ENCODE measurements at regions not wholly inside any gene's neighbourhood (a gene's known extent, or its start where the extent isn't known, plus 50 kb on each side); places are given as distances from the start of the nearest gene placed in this dataset.
"Not testable (repeated sequence)": the region's sequence is repeated elsewhere in the genome, so short reads cannot be mapped to it uniquely, and the experiment has no call there.

- DNase-seq (ENCODE audit: low read depth in 3 of 3, low spot score in 2 of 3) = no peak
These were observed 83.2 kb upstream of the ANKH start for GRCh38 chr5:14954616-14955343.

- no peak for DNase-seq (ENCODE audit: low read depth in 3 of 3, low spot score in 2 of 3)
These were observed 82.6 kb upstream of the ANKH start for GRCh38 chr5:14954216-14954615.

DNA sequence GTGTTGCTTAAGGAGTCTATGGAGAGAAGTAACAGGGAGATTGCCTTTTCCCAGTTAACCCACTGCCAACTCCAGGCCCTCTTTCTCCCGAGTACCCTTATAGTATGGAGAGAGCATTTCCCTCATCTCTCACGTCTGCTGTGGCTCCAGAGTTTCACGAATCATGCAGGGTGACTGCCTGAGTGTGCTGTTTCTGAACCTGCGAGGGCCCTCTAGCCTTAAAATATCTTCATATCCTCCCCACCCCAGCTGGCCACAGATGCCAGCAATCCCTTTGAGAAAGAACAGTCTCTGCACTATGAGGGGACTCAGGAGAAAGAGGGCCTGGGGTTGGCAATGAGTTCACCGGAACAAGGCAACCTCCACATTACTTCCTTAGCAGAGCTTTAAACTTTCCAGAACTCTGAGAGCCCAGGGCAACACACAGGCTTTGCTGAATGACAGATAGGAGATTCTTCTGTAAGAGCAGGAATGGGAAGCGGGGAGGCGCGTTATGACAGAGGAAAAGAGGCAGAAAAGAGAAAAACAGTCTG is 81.6 kb upstream of the ANKH start:
- DNase-seq (ENCODE audit: low read depth in 3 of 3, low spot score in 2 of 3) = no peak

DNA sequence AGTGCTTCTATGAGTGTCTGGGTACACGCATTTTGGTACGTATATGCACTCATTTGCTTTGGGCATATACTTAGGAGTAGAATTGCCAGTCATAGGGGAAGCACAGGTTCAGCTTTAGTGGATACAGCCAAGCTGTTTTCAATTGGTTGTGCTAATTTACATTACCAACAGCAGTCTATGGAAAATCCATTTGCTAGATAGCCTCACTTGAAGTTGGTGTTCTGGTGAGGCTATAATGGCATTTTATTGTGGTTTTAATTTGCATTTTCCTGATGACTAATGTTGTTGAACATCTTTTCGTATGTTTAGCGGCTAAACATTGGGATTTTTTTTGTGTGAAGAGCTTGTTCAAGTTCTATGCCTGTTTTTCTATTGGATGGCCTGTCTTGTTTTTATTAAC is 76.8 kb upstream of the ANKH start:
- DNase-seq (ENCODE audit: low read depth in 3 of 3, low spot score in 2 of 3) = no peak

DNA sequence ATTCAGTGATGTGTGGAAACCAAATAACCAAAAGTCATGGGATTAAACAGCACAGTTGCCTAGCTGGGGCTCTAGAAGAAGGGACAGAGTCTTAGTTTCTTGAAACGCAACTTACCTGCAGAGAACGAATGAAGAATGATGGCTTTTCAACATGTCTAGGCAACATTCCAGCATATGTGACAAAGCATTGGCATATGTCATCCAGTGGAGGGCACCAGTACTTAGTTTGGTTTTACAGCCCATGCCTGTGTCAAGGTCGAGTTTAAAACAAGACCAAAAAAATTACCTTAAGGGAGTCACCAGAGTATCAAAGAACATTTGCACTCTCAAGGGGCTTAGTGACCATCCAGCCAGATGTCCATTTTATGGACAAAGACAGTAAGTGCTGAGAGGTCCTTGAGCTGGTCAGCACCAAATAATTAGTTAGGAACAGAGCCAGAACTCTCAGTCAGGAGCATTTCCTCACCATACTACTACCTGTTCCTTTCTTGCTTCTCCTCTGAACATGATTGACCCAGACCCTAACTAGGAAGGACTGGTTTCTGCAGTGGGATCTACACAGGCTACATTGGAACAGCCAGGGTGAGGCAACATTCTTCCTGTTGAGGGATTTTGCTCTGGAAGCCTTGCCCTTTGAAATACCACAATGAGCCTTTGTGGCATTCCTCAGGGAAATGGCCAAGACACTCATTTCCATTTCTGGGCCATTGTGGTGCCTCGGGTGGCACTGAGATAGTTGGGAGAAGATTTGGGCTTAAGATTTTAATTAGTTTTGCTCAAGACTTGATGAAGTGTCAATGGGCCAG is 75.4 kb upstream of the ANKH start:
- no peak for DNase-seq (ENCODE audit: low read depth in 3 of 3, low spot score in 2 of 3)

GRCh38 chr5:14945450-14945849 is 73.9 kb upstream of the ANKH start:
- DNase-seq (ENCODE audit: low read depth in 3 of 3, low spot score in 2 of 3) = no peak

DNA sequence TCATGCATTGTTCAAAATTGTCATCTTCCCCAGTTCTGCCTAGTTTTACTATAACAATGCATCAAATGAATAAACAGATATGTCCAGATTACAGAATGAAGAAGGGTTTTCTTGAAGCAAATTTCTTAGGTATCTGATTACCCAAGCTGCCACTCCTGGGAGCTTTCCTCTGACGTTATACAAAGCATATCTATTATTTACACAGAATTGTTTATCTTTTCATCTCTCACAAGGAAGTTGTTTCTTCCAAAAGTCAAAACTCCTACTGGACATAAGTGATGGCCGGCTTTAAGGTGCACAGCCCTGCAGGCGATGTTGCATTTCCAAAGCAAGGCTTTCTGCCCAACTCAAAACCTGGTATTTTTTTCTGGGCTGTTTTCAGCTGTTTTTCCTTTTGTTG is 73.4 kb upstream of the ANKH start:
- no peak for DNase-seq (ENCODE audit: low read depth in 3 of 3, low spot score in 2 of 3)

- no peak for DNase-seq (ENCODE audit: low read depth in 3 of 3, low spot score in 2 of 3)
These were observed 72.8 kb upstream of the ANKH start for GRCh38 chr5:14944350-14944739.

- no peak for DNase-seq (ENCODE audit: low read depth in 3 of 3, low spot score in 2 of 3)
These were observed 70.6 kb upstream of the ANKH start for GRCh38 chr5:14942212-14942611.

- DNase-seq (ENCODE audit: low read depth in 3 of 3, low spot score in 2 of 3) = no peak
These were observed 65.7 kb upstream of the ANKH start for GRCh38 chr5:14937254-14937653.

DNA sequence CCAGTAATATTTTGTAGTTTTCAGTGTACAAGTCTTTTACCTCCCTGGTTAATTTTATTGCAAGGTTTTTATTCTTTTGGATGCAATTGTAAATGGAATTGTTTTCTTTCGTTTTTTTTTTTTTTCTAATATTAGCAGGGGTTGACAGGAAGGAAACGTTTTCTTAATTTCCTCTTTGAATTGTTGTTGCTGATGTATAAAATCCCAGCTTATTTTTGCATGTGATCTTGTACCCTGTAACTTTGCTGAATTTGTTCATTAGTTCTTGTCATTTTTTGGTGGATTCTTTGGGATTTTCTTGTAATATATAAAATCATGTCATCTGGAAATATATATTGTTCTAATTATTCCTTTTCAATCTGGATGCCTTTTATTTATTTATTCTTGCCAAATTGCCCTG is 65.0 kb upstream of the ANKH start:
- no peak for DNase-seq (ENCODE audit: low read depth in 3 of 3, low spot score in 2 of 3)

DNA sequence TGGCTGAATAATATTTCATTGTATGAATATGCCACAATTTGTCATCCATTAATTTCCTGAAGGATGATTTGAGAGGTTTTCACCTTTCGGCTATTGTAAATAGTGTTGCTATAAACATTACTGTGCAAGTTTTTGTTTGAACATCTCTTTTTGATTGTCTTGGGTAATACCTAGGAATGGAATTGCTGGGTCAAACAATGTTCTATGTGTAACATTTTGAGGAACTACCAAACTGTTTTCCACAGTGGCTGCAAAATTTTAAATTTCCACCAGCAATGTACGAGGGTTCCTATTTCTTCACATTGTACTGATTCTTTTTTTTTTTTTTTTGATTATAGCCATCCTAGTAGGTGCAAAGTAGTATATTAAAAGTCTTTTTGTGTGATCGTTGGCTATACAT is 63.8 kb upstream of the ANKH start:
- DNase-seq (ENCODE audit: low read depth in 3 of 3, low spot score in 2 of 3) = no peak

DNA sequence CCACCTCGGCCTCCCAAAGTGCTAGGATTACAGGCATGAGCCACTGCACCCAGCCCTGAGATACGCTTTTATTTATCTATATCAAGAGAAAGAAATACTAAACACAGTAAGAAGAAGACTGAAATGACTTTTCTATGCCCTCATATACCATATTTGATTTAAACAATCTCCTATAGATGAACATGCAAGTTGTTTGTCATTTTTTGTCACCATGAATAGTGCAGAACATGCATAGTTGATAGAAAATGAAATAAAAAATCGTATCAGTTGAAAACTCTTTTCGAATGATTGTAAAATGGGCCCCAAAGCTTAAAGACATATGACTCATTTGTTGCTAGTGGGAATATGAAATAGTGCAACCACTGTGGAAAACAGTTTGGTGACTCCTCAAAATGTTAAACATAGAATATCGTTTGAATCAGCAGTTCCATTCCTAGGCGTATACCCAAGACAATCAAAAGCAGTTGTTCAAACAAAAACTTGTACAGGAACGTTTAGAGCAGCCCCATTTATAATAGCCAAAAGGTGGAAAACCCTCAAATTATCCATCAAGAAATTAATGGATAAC is 61.4 kb upstream of the ANKH start:
- DNase-seq (ENCODE audit: low read depth in 3 of 3, low spot score in 2 of 3) = no peak

DNA sequence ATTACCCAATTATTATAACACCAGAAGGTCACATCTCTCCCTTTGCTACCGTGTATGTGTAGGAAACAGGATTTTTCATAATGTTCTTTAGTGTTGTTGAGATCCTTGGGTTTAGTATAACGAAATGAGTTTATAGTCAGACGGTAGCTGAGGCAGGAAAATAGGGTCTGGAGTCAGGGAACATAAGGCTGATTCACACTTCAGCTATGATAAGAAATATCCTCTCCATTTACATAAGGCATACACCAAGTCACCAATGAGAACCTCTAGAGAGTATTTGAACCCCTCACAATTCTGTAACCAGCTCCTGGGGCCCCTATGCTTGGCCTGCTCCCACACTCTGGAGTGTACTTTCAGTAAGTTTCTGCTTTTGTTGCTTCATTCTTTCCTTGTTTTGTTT is 58.9 kb upstream of the ANKH start:
- no peak for DNase-seq (ENCODE audit: low read depth in 3 of 3, low spot score in 2 of 3)

DNA sequence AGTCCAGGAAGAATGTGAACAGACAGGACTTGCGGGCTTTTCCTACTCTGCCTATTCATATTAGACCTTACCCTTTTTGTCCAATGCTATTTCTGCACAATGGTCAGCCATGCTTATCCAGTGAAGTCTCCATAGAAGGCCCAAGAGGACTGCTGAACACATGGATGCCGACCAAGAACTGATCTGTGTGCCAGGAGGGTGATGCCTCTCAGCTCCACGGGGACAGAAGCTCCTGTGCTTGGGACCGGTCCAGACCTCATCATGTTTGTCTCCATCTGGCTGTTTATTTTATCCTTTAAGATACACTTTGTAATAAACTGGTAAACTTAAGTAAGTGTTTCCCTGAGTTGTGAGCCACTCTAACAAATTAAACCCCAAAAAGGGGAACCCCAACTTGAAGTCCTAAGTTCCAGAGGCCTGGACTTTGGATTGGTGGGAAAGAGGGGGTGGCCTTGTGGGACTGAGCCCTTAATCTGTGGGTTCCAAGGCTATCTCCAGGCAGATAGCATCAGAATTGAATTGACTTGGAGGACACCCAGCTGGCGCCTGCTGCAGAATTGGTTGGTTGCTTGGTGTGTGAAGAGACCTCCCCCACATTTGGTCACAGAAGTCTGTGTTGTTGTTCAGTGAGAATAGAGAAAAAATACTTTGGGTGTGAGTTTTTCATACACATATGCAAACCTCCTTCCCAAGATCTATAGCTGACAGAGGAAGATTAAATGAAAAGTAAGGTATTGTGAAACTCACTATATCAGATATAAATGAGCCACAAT is 57.9 kb upstream of the ANKH start:
- DNase-seq (ENCODE audit: low read depth in 3 of 3, low spot score in 2 of 3) = no peak

DNA sequence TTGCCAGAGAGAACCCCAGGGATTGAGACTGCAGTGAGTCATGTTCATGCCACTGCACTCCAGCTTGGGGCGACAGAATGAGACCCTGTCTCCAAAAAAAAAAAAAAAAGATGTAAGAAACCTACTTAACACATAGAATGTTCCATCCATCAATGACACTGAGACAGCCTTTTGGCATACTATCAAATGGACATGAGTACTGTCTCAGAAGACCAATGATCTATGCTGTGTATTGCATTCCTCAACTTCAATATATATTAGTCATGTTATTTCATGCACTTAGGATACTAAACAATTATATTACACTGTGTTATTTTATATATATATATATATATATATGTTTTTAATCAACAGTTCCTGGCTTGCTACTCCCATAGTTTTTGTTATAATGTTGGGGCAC is 57.1 kb upstream of the ANKH start:
- no peak for DNase-seq (ENCODE audit: low read depth in 3 of 3, low spot score in 2 of 3)

DNA sequence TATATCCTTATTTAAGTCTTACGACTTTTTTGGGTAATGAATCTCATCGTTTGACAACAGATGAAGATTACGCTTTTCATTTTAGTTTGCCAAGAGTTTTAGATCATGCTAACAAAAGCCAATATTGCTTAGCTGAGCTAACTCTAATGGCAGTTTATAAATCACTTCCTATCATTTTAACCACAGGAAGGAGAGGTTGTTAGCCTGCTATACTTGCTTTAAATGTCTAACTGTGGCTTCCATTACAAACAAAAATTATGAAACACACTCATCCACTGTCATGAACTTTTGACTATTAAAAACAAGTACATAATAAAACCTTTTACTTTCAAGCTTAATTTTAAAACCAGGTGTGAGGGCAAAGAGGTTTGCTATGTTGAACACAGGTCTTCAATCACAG is 53.7 kb upstream of the ANKH start:
- DNase-seq (ENCODE audit: low read depth in 3 of 3, low spot score in 2 of 3) = no peak

- not testable (repeated sequence) for DNase-seq (ENCODE audit: low read depth in 3 of 3, low spot score in 2 of 3)
These were observed 51.4 kb upstream of the ANKH start for GRCh38 chr5:14922952-14923351.

DNA sequence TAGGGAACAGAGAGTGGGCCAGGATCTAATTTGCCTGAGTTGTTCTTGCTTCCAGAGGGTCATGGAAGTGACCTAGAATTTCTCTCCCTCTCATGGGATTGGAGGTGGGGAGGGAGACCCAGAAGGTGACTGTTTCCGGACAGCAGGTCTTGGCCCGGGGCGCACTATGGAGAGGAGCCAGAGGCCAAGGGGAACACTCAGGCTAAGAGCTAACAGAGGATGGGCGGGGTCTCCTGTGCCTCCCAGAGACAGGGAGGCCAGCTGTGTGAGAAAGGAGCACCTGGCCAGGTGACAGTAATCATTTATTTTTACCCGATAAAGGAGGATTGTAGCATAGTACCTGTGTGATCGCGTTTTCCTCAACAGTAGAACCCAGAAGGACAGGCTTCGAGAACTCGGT is 50.9 kb upstream of the ANKH start:
- no peak for DNase-seq (ENCODE audit: low read depth in 3 of 3, low spot score in 2 of 3)

Measured in right renal cortex interstitium (tissue), 3 donors.